HL-60 (cell line): ENCODE measurements at regions not wholly inside any gene's neighbourhood (a gene's known extent, or its start where the extent isn't known, plus 50 kb on each side); places are given as distances from the start of the nearest gene placed in this dataset.

Experiments
- DNase-seq, 2 experiments: peaks; one replicate each; pipeline ENCODE4 v3.0.0-alpha.2; 2010 to 2020; ENCODE audit warnings: low read depth in 1 of 2, low spot score in 1 of 2
- H3K27ac ChIP-seq: fragments of 250-450 bp; sonication (Bioruptor Pico); replicated peaks from 2 replicates; pipeline ENCODE4 v1.5.1; 2020; ENCODE audit warnings: mild to moderate bottlenecking, moderate library complexity
- H3K27me3 ChIP-seq: fragments of 250-450 bp; sonication (Bioruptor Pico); 2 replicates; pipeline ENCODE4 v1.5.1; 2021; ENCODE audit warnings: mild to moderate bottlenecking, moderate library complexity; ENCODE audit not compliant: insufficient read depth, poor library complexity, severe bottlenecking
- H3K4me3 ChIP-seq: replicated peaks from 2 replicates; pipeline ENCODE4 v1.5.1; 2011; ENCODE audit warnings: mild to moderate bottlenecking, control low read depth, low read length; ENCODE audit not compliant: insufficient read depth
- CTCF ChIP-seq: IDR thresholded peaks from one replicate; pipeline ENCODE4 v1.5.1; 2011; ENCODE audit warnings: low read length, control low read depth, inconsistent platforms; ENCODE audit not compliant: insufficient read depth
- GABPA ChIP-seq: IDR thresholded peaks from 2 replicates; pipeline ENCODE4 v1.6.1; 2012; ENCODE audit warnings: low read depth
- POLR2AphosphoS5 ChIP-seq: IDR thresholded peaks from 2 replicates; pipeline ENCODE4 v1.6.1; 2012; ENCODE audit warnings: low read depth
- REST ChIP-seq: IDR thresholded peaks from 2 replicates; pipeline ENCODE4 v1.6.1; 2012; ENCODE audit warnings: low read depth; ENCODE audit not compliant: insufficient replicate concordance
- SPI1 ChIP-seq: IDR thresholded peaks from 2 replicates; pipeline ENCODE4 v1.6.1; 2012; ENCODE audit warnings: low read depth, mild to moderate bottlenecking, borderline replicate concordance

GRCh38 chr2:224161712-224162111, 122.6 kb upstream of the SERPINE2 start:
- no peak for TF ChIP-seq REST
- TF ChIP-seq CTCF = no peak
- no peak for TF ChIP-seq GABPA
- no peak for TF ChIP-seq POLR2AphosphoS5
- TF ChIP-seq SPI1 = no peak
- no peak for DNase-seq
- H3K4me3 ChIP-seq = no peak overlapping the region
- no peak overlapping the region for H3K27ac ChIP-seq
- H3K27me3 ChIP-seq = no peaks in the 10 kb centered on the region

GRCh38 chr2:224160917-224161316, 121.8 kb upstream of the SERPINE2 start:
- DNase-seq = no peak
- H3K27ac ChIP-seq = no peak overlapping the region
- no peaks in the 10 kb centered on the region for H3K27me3 ChIP-seq
- H3K4me3 ChIP-seq = no peak overlapping the region
- no peak for TF ChIP-seq REST
- TF ChIP-seq GABPA = no peak
- no peak for TF ChIP-seq POLR2AphosphoS5
- TF ChIP-seq CTCF = no peak
- no peak for TF ChIP-seq SPI1

GRCh38 chr2:224159345-224159928, 120.4 kb upstream of the SERPINE2 start:
- Histone ChIP-seq H3K27ac (no peak overlapping the region), H3K4me3 (no peak overlapping the region), H3K27me3 (no peaks in the 10 kb centered on the region)
- DNase-seq = no peak
- TF ChIP-seq SPI1 = peak; percentile 85
- no peak for TF ChIP-seq REST

- no peak for DNase-seq
- Histone ChIP-seq H3K27me3 (no peaks in the 10 kb centered on the region), H3K27ac (no peak overlapping the region), H3K4me3 (no peak overlapping the region)
- TF ChIP-seq GABPA = no peak
- TF ChIP-seq POLR2AphosphoS5 = no peak
- no peak for TF ChIP-seq CTCF
- TF ChIP-seq SPI1 = no peak
- no peak for TF ChIP-seq REST
Observed at GRCh38 chr2:224158831-224159230, 119.7 kb upstream of the SERPINE2 start.
